ENCODE measurements at regions not wholly inside any gene's neighbourhood (a gene's known extent, or its start where the extent isn't known, plus 50 kb on each side); places are given as distances from the start of the nearest gene placed in this dataset.

GRCh38 chr1:198903203-198903602 is 264.4 kb downstream of the PTPRC start:
- DNase-seq: peak in 41 of 56 donors; percentile 3 to 73 (median 46)

GRCh38 chr1:198903621-198904020 is 264.8 kb downstream of the PTPRC start:
- DNase-seq: no peak

DNA sequence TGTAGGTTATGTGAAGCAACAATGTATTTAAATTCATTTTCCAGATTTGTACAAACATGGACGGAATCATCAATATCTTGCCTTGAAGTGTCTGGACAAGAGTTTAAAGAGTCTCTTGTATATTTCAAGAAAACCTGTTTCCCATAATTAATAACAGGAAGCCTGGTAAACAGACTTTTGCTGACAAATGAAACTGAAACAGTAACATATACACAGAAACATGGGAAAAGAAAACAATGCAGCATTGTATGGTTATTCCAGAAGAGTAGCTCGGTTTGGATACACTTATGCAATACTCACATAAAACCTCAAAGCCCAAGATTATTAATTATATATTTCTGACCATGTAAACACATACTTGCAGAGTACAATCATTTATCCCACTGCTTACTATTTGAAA is 265.5 kb downstream of the PTPRC start:
- no peak for DNase-seq

DNA sequence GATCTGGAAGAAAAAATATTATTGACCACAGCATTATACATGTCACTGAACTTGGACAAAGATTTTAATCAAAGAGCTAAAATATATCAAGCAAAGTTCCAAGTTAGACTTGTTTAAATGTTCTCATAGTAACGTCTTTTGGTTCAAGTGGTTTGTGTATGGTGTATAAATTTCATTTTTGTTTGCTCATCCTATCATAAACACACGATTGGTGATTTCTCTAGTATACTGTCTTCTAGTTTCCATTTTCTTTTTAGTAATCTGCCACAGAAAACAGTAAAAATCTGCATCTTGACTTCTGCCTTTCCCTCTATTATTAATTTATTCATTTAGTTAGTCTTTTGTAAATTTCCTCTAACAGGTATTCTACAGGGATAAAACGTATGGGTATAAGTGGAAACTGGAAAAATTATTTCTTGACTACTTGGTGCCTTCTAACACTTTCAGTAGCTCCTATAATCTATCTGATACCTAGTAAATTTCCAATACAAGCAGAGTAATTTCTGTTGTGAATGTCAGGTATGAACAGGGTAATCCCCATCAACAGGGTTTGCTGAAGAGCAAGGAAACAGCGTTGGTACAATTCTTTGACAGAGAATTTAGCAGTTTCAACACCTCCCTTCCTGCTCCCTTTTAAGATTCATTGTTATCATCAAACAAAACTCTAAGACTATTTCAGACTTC is 268.0 kb downstream of the PTPRC start:
- DNase-seq: no peak

- no peak for DNase-seq
These were observed 268.5 kb downstream of the PTPRC start for GRCh38 chr1:198907423-198907746.

DNA sequence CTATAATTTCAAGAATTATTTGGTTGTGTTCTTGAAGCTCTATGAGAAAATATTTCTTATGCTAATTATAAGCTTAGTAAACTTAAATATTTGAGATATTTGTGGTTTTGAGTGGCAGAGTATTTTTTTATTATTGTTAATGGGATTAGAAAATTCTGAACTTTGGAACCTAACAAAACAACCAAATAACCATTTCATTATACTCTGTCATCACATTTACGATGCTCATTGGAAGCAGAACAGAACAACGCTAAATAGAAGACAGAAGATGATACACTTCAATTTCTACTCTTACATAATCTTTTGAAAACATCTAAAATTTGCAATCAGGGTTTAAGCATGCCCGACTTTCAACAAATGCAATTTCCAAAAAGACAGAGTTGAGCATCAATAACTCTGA is 270.2 kb downstream of the PTPRC start:
- DNase-seq: no peak

GRCh38 chr1:198909973-198910372 is 271.1 kb downstream of the PTPRC start:
- DNase-seq: no peak

DNA sequence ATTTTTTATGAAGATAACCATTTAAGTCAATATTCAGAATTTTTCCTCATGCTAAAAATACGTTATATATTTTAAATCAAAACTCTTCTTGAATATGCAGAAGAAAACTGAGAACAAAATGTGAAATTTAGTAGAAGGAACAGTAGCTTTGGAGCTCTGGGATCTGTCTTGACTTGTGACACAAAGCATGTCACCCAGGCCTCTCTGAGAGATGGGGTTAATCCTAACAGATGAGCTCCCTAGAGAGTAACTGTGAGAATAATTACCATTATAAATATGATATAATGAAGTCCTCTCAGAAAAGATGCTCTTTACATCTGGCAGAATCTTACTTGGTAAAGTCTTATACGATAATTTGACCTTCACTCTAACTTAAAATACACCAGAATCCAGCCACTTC is 272.0 kb downstream of the PTPRC start:
- no peak for DNase-seq

DNA sequence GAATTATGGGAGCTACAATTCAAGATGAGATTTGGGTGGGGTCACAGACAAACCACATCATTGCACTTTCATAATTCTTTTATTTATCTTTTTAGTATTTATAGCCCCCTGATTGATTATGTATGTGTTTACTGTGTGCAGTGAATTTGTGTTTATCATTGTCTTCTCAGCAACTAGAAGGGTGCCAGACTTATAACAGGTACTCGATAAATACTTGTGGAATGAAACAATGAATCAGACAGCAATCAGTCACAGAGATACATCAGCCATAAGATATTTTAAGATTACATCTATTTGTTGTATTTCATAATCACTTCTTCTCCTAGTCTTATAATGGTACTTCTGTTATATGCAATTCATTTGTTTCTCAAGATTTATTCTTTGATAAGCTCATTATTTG is 273.2 kb downstream of the PTPRC start:
- DNase-seq: no peak

DNA sequence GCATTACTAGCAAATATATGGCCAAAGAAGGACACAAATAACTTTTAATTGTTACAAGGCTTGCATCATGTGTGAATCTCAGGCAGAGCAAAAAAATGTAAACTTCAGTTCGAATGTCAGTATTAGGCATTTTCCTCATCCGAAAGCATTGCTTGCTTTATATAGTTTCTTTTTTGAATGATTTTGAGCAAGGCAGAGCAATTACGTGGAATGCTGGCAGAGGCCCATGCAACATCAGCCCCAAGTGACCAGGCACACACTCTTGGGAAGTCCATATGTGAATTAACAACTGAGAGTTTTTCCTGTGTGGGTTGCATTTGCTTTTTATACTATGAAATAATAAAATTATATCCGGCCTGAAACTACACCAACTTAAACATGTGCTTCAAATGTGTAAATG is 274.8 kb downstream of the PTPRC start:
- DNase-seq: no peak

- no peak for DNase-seq
These were observed 276.7 kb downstream of the PTPRC start for GRCh38 chr1:198915327-198916231.

DNA sequence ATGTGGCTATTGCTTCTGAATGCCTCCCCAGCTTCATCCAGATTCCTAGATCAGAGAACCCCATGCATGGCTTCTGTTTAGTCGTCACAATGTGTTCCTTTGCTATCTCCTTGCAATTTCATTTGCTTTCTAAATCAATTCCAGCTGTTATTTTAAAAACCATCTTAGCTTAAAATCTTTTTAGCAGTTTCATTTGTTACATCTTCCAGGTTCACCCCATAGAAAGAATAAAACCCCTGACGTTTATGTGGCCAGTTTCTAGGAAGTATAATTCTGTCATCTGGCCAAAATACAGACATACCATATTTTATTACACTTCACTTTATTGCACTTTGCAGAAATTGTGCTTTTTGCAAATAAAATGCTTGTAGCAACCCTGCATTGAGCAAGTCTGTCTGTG is 278.4 kb downstream of the PTPRC start:
- DNase-seq: no peak

DNA sequence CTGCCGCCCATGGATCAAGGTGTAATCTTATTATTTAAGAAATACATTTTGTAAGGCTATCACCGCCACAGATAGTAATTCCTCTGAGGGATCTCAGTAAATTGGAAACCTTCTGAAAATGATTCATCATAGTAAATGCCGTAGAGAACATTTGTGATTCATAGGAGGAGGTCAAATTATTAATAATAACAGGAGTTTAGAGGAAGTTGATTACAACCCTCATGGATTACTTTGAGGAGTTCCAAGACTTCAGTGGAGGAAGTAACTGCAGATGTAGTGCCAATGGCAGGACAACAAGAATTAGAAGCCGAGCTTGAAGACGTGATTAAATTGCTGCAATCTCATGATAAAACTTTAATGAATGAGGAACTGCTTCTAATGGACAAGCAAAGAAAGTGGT is 280.1 kb downstream of the PTPRC start:
- no peak for DNase-seq

GRCh38 chr1:198919667-198920398 is 281.0 kb downstream of the PTPRC start:
- DNase-seq: no peak

GRCh38 chr1:198922638-198923430 is 284.0 kb downstream of the PTPRC start:
- no peak for DNase-seq

- no peak for DNase-seq
These were observed 285.2 kb downstream of the PTPRC start for GRCh38 chr1:198923993-198924392.

- DNase-seq: no peak
These were observed 286.7 kb downstream of the PTPRC start for GRCh38 chr1:198925567-198925966.

GRCh38 chr1:198927129-198927528 is 288.3 kb downstream of the PTPRC start:
- DNase-seq: no peak

DNA sequence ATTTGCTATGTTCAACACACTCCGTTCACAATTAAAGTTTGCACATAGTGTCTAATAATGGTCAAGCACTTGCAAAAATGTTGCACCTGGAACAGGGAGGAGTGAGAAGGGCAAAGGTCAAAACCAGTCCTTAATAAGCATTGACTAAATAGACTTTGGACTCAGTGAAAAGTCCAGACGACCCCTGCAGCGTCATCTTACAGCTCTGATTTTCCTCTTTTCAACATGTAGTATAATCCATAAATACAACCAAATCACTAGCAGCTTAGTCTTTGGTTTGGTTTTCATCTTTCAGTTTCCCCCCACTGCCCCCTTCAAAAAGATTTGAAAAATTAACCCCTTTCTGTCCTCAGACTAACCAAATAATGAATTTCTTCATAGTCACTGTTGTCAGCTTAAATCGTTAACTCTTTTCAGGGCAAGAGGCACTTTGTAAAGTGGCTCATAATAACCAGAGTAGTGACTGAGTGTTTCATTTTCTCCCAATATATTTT is 290.3 kb downstream of the PTPRC start:
- no peak for DNase-seq

- peak in 1 of 56 donors; percentile 9 for DNase-seq
These were observed 291.2 kb downstream of the PTPRC start for GRCh38 chr1:198929961-198930599.
